Activated CD4-positive, CD25-positive, alpha-beta regulatory T cell (primary cell): ENCODE measurements at regions not wholly inside any gene's neighbourhood (a gene's known extent, or its start where the extent isn't known, plus 50 kb on each side); places are given as distances from the start of the nearest gene placed in this dataset.

Experiments
- DNase-seq, 4 experiments: peaks; one replicate each; lab custom pipeline; 2025; lab: John Stamatoyannopoulos, UW

GRCh38 chr10:7507887-7508726, 97.3 kb upstream of the SFMBT2 start:
- DNase-seq, result no peak

- DNase-seq, result no peak
These were observed 95.7 kb upstream of the SFMBT2 start for GRCh38 chr10:7506571-7506970.

- no peak for DNase-seq
These were observed 94.4 kb upstream of the SFMBT2 start for GRCh38 chr10:7505196-7505595.

- no peak for DNase-seq
These were observed 92.4 kb upstream of the SFMBT2 start for GRCh38 chr10:7503190-7503589.

- DNase-seq, result no peak
These were observed 90.3 kb upstream of the SFMBT2 start for GRCh38 chr10:7501157-7501556.

GRCh38 chr10:7498111-7498510, 87.3 kb upstream of the SFMBT2 start:
- no peak for DNase-seq

- DNase-seq, result no peak
These were observed 83.2 kb upstream of the SFMBT2 start for GRCh38 chr10:7493996-7494395.

- DNase-seq, result no peak
These were observed 81.8 kb upstream of the SFMBT2 start for GRCh38 chr10:7492660-7493046.

GRCh38 chr10:7491949-7492659, 81.3 kb upstream of the SFMBT2 start:
- DNase-seq, result no peak

- no peak for DNase-seq
These were observed 80.4 kb upstream of the SFMBT2 start for GRCh38 chr10:7491230-7491629.

- DNase-seq, result no peak
These were observed 77.6 kb upstream of the SFMBT2 start for GRCh38 chr10:7488418-7488829.

GRCh38 chr10:7487528-7487927, 76.7 kb upstream of the SFMBT2 start:
- no peak for DNase-seq

- DNase-seq, result no peak
These were observed 75.7 kb upstream of the SFMBT2 start for GRCh38 chr10:7486528-7486927.

- no peak for DNase-seq
These were observed 75.0 kb upstream of the SFMBT2 start for GRCh38 chr10:7485799-7486198.

- DNase-seq, result no peak
These were observed 74.4 kb upstream of the SFMBT2 start for GRCh38 chr10:7485244-7485556.

- DNase-seq, result peak in 2 of 4 experiments; percentile 22 to 24
These were observed 73.8 kb upstream of the SFMBT2 start for GRCh38 chr10:7484456-7485243.

GRCh38 chr10:7483848-7484247, 73.0 kb upstream of the SFMBT2 start:
- no peak for DNase-seq

- no peak for DNase-seq
These were observed 72.2 kb upstream of the SFMBT2 start for GRCh38 chr10:7482992-7483391.

- no peak for DNase-seq
These were observed 70.5 kb upstream of the SFMBT2 start for GRCh38 chr10:7481368-7481765.

GRCh38 chr10:7480742-7481367, 70.0 kb upstream of the SFMBT2 start:
- DNase-seq, result no peak

GRCh38 chr10:7479861-7480598, 69.2 kb upstream of the SFMBT2 start:
- no peak for DNase-seq
